ENCODE measurements at regions not wholly inside any gene's neighbourhood (a gene's known extent, or its start where the extent isn't known, plus 50 kb on each side); places are given as distances from the start of the nearest gene placed in this dataset.

DNA sequence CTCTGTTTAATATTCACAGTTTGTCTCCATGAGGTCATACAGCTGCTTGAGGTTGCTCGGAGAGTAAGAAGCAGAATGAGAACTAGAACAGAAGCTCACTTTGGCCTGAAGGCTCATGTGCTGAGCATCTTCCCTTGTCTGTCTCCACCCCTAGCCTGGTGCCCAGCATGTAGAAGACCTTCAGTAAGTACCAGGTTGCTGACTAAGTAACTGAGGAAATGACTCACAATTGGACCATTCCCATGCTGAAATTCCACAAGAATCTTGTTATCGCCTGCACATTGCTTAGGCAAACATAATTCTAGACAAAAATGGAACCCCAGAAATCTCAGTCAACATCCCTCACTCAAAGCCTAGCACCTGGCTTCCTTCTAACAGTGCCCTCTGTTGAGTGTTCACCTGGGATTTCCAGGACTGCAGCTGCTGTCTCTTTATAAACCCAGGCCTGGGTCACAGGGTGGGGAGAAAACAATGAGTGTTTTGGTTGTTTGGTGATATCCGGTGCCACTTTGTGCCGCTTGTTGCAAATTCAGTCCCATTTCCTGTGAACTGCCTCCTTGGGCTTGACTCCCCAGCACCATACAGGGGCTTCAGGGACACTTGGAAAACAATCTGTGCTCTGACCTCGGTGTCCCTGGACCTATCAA, 406.8 kb downstream of the ETS1 start:
- Histone ChIP-seq H3K4me1 (ENCODE audit: control insufficient read depth, insufficient read depth, low read length) (no peaks in the 10 kb centered on the region), H3K9me3 (ENCODE audit: control insufficient read depth, insufficient read depth, low read length) (peaks cover 9% of the 10 kb centered on the region), H3K4me3 (ENCODE audit: low read depth, low read length) (no peak overlapping the region), H3K9ac (ENCODE audit: low read depth, low read length) (no peak overlapping the region), H3K36me3 (ENCODE audit: control insufficient read depth, insufficient read depth, low read length) (no peaks in the 10 kb centered on the region), H3K27me3 (ENCODE audit: control insufficient read depth, insufficient read depth, low read length) (no peaks in the 10 kb centered on the region)

DNA sequence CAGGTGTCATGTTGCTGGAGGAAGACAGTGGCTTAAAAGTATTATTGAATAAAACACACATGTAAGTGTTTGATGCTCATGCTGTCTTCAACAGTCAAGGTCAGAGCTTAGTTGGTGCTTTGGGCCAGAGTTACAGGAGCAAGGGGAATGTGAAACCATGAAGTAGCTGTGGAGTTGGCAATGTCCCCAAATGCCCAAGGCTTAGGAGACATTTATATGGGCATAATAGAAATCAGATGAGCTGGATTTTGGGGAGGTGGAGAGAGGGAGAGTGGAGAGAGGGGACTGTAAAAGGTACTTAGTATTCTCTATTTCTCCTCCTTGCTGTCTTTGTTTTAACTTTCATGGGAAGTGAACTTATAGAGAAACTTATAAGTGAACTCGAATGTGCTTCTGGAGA, 407.8 kb downstream of the ETS1 start:
- Histone ChIP-seq H3K4me1 (ENCODE audit: control insufficient read depth, insufficient read depth, low read length) (peaks cover 3% of the 10 kb centered on the region), H3K9ac (ENCODE audit: low read depth, low read length) (no peak overlapping the region), H3K36me3 (ENCODE audit: control insufficient read depth, insufficient read depth, low read length) (no peaks in the 10 kb centered on the region), H3K27me3 (ENCODE audit: control insufficient read depth, insufficient read depth, low read length) (no peaks in the 10 kb centered on the region), H3K4me3 (ENCODE audit: low read depth, low read length) (no peak overlapping the region), H3K9me3 (ENCODE audit: control insufficient read depth, insufficient read depth, low read length) (peaks cover 3% of the 10 kb centered on the region)

DNA sequence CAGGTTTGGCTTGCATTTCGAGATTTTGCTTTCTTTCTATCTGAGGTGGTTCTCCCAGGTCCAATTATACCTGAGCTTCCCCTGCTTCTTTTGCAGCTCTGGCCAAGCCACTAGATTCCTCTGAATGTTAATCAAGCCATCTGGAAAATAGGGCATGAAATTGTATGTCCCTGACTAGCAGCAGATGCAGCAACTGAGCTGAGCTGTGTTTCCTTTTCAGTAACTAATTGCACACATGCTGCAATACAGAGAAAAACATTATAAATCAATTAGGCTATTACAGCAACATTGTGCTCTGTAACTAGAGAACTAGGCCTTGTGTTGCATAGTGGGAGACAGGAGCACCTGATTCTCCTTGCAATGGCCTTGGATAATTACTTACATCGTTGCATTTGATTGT, 408.3 kb downstream of the ETS1 start:
- H3K4me1 ChIP-seq (ENCODE audit: control insufficient read depth, insufficient read depth, low read length), result peaks cover 3% of the 10 kb centered on the region
- no peak overlapping the region for H3K9ac ChIP-seq (ENCODE audit: low read depth, low read length)
- no peak overlapping the region for H3K4me3 ChIP-seq (ENCODE audit: low read depth, low read length)
- no peaks in the 10 kb centered on the region for H3K36me3 ChIP-seq (ENCODE audit: control insufficient read depth, insufficient read depth, low read length)
- no peaks in the 10 kb centered on the region for H3K27me3 ChIP-seq (ENCODE audit: control insufficient read depth, insufficient read depth, low read length)
- H3K9me3 ChIP-seq (ENCODE audit: control insufficient read depth, insufficient read depth, low read length), result peaks cover under 1% of the 10 kb centered on the region

DNA sequence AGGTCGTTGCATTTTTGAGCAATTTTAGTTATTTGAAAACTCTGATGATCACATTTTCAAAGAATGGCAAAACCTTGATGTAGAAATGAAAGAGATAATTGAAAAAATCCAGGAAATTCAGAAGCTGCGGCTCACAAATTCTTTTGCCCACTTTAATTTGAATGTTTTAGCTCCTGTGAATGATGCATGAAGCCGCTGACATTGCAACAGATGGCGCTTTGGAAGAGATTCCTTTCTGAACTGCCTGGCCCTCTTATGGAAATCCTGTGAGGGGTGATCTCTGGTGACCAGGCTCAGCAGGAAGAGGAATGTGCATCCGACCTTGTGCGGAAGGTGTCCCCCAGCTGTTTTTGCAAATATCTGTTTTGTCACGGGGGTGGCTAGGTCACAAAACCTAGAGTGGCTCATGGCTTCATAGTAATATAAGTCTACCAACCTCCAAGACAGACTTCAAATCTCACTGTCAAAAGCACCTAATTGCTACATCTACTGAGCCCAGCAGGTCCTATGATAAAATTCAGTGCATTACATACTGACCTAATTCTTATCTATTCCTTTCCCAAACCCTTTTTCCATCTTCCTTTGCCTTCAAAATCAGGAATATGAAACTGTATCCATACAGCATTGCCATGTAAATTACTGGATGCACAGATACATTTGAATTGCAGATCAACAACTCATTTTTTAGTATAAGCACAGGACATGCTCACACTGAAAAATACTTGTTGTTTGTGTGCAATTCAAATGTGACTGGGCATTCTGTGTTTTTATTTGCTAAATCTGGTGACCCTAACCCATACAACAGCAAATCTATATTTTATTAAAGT, 412.7 kb downstream of the ETS1 start:
- Histone ChIP-seq H3K36me3 (ENCODE audit: control insufficient read depth, insufficient read depth, low read length) (no peaks in the 10 kb centered on the region), H3K9ac (ENCODE audit: low read depth, low read length) (no peak overlapping the region), H3K27me3 (ENCODE audit: control insufficient read depth, insufficient read depth, low read length) (no peaks in the 10 kb centered on the region), H3K9me3 (ENCODE audit: control insufficient read depth, insufficient read depth, low read length) (no peaks in the 10 kb centered on the region), H3K4me1 (ENCODE audit: control insufficient read depth, insufficient read depth, low read length) (peaks cover 3% of the 10 kb centered on the region), H3K4me3 (ENCODE audit: low read depth, low read length) (no peak overlapping the region)

DNA sequence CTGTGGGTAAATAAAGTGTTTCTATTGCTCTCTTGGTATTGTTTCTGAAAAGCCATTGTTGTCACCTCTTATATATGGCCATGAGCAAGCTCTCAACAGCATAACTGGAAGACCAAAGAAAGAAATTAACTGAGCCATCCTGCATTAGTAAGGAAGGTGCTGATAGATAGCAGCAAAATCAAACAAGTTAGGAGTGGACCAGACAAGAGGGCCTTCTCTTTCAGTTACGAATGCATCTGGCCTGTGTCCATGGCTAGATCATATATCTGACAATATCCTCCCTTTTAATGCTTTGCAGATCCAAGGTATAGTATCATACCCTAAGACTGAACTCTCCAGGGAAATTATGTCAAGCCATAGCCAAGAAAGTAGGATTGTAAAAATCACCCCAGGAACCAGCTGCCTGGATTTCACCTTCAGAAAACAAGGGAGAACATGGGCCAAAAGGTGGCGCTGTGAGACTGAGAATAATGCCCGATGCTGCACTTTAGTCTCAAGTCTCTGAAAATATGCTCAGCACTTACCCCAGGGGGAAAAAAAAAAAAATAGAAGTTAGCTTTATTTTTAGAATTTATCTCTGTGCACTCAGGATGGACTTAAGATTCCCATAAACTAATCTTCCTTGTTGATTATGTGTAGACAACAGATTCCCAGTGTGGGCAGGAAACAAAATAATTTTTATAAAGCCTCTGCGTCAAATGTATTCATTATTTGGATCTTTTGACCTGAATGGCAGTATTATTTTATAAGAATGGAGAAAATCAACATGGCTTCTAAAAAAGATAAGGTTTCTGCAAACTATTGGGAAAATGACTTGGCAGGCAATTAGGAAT, 415.1 kb downstream of the ETS1 start:
- Histone ChIP-seq H3K36me3 (ENCODE audit: control insufficient read depth, insufficient read depth, low read length) (no peaks in the 10 kb centered on the region), H3K4me3 (ENCODE audit: low read depth, low read length) (no peak overlapping the region), H3K9ac (ENCODE audit: low read depth, low read length) (no peak overlapping the region), H3K9me3 (ENCODE audit: control insufficient read depth, insufficient read depth, low read length) (no peaks in the 10 kb centered on the region), H3K27me3 (ENCODE audit: control insufficient read depth, insufficient read depth, low read length) (no peaks in the 10 kb centered on the region), H3K4me1 (ENCODE audit: control insufficient read depth, insufficient read depth, low read length) (peaks cover 3% of the 10 kb centered on the region)

DNA sequence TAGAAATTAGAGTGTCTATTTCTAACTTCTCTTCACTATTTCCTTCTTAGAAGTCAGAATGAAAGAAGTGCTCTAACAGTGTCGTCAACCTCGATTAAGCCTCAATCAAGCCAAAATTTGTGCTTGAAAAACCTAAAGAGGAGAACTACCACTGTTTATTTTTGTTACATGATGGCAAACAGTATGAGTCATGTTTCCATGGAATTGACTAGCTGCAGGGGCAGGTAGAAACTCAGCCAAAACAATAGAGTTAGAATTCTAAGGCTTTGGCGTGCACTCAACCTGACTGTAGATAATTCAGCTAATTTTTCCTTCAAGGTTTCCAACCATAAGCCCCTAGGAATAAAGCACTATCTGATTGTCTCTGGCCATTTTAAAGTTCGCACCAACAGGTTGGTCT, 415.9 kb downstream of the ETS1 start:
- no peaks in the 10 kb centered on the region for H3K36me3 ChIP-seq (ENCODE audit: control insufficient read depth, insufficient read depth, low read length)
- no peak overlapping the region for H3K4me3 ChIP-seq (ENCODE audit: low read depth, low read length)
- peaks cover 3% of the 10 kb centered on the region for H3K4me1 ChIP-seq (ENCODE audit: control insufficient read depth, insufficient read depth, low read length)
- H3K9me3 ChIP-seq (ENCODE audit: control insufficient read depth, insufficient read depth, low read length), result no peaks in the 10 kb centered on the region
- H3K27me3 ChIP-seq (ENCODE audit: control insufficient read depth, insufficient read depth, low read length), result no peaks in the 10 kb centered on the region
- H3K9ac ChIP-seq (ENCODE audit: low read depth, low read length), result no peak overlapping the region

DNA sequence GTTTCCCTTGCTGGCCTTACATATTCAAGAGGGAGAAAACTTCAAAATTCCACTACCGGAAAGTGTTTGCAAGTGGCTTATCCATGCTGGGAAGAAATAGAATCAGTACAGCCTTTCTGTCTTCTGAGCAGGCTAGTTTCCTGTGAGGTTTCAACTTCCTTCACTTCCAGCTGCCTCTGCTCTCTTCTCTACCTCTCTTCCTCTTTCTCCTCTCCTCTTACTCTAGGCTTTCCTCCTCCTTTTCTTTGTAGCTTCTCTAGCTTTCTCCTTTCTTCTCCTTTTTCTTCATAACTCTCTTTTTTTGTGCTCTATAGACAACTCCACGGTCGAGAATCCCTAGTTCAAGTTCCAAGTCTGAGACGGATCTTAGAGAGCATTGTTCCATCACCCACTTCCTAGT, 421.8 kb downstream of the ETS1 start:
- H3K4me1 ChIP-seq (ENCODE audit: control insufficient read depth, insufficient read depth, low read length), result no peaks in the 10 kb centered on the region
- no peaks in the 10 kb centered on the region for H3K27me3 ChIP-seq (ENCODE audit: control insufficient read depth, insufficient read depth, low read length)
- no peak overlapping the region for H3K9ac ChIP-seq (ENCODE audit: low read depth, low read length)
- no peaks in the 10 kb centered on the region for H3K36me3 ChIP-seq (ENCODE audit: control insufficient read depth, insufficient read depth, low read length)
- H3K4me3 ChIP-seq (ENCODE audit: low read depth, low read length), result no peak overlapping the region
- H3K9me3 ChIP-seq (ENCODE audit: control insufficient read depth, insufficient read depth, low read length), result no peaks in the 10 kb centered on the region

DNA sequence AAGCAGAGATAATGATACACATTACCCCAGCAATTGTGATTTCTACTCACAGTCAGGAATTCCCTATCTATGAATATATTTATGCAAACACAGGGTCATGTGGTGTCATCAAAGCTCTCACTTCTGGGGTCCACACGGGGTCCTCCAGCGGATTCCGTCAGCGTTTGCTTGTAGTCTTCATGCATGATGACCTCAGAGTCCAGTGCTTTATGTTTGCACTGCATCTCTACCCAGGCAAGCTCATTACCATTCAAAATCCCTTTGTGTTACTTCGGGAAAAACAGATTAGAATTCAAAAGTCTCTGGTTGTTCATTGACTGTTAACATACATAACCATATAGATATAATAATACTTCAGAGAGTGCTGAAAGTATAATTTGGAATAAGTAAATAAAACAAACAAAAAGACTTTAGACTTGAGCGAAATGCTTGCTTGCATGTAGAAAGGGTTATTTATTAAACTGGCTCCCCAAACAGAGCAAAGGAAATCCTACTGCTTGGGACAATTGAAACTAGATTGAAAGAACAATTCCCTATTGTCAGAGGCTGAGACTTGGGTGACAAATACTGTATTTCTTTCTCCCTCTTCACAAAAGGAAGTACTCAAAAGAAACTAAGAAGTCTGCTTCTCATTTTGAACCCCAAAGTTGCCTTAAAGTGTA, 423.1 kb downstream of the ETS1 start:
- Histone ChIP-seq H3K36me3 (ENCODE audit: control insufficient read depth, insufficient read depth, low read length) (no peaks in the 10 kb centered on the region), H3K4me3 (ENCODE audit: low read depth, low read length) (no peak overlapping the region), H3K27me3 (ENCODE audit: control insufficient read depth, insufficient read depth, low read length) (no peaks in the 10 kb centered on the region), H3K9me3 (ENCODE audit: control insufficient read depth, insufficient read depth, low read length) (no peaks in the 10 kb centered on the region), H3K4me1 (ENCODE audit: control insufficient read depth, insufficient read depth, low read length) (no peaks in the 10 kb centered on the region), H3K9ac (ENCODE audit: low read depth, low read length) (no peak overlapping the region)

DNA sequence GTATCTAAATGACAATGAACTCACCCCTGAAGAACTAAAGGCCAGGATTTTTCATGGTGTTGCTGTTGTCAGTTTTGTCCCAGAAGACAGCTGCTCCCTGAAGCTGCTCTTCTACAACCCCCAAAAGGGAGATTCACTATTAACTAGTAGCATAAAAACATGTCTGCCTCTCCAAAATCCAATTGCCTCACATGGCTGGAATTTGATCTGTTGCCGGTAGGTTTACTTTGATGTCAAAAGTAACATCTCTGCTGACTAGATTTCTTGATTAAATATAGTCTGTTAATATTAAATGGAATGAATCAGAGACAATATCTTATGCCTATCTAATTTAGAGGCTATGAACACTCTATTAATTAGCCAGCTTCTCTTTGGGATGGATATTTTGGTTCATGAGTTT, 425.4 kb downstream of the ETS1 start:
- H3K4me1 ChIP-seq (ENCODE audit: control insufficient read depth, insufficient read depth, low read length), result no peaks in the 10 kb centered on the region
- no peaks in the 10 kb centered on the region for H3K36me3 ChIP-seq (ENCODE audit: control insufficient read depth, insufficient read depth, low read length)
- no peak overlapping the region for H3K9ac ChIP-seq (ENCODE audit: low read depth, low read length)
- H3K9me3 ChIP-seq (ENCODE audit: control insufficient read depth, insufficient read depth, low read length), result no peaks in the 10 kb centered on the region
- no peaks in the 10 kb centered on the region for H3K27me3 ChIP-seq (ENCODE audit: control insufficient read depth, insufficient read depth, low read length)
- no peak overlapping the region for H3K4me3 ChIP-seq (ENCODE audit: low read depth, low read length)

DNA sequence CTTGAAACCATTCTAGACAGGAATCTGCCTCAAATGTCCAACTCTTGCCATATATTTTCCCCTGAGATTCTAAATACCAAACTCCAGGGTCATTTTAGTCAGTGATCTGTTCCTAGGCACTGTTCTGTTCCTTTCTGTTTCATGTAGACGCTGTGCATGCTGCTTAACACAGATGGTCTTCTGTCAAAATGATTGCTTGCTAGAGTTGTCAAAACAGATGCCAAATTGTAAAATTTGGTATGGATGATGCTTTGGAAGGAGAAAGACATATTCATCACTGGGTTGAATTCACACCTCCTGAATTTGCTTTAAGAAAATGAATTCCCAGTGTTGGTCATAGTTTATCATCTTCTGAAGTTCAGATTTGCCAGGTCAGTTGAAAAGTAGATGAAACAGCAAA, 425.9 kb downstream of the ETS1 start:
- Histone ChIP-seq H3K9me3 (ENCODE audit: control insufficient read depth, insufficient read depth, low read length) (no peaks in the 10 kb centered on the region), H3K4me3 (ENCODE audit: low read depth, low read length) (no peak overlapping the region), H3K36me3 (ENCODE audit: control insufficient read depth, insufficient read depth, low read length) (no peaks in the 10 kb centered on the region), H3K4me1 (ENCODE audit: control insufficient read depth, insufficient read depth, low read length) (no peaks in the 10 kb centered on the region), H3K27me3 (ENCODE audit: control insufficient read depth, insufficient read depth, low read length) (no peaks in the 10 kb centered on the region), H3K9ac (ENCODE audit: low read depth, low read length) (no peak overlapping the region)

DNA sequence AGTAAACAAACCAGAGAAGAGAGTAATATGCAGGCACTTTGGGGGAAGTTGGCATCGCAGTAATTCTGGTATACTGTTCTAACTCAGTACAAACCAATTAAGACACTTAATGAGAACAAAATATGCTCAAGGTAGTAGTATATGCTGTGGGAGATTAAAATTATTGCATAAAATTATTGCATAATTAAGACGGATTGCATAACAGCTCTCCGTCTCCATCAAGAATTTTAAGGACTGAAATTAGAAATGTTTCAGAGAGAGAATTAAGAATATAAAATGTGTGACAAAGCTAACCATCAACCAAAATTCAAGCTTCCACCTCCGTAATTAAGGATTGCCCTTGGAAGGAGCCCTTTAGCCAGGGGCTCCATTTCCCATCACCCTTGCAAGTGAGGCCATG, 428.5 kb downstream of the ETS1 start:
- Histone ChIP-seq H3K4me3 (ENCODE audit: low read depth, low read length) (no peak overlapping the region), H3K9me3 (ENCODE audit: control insufficient read depth, insufficient read depth, low read length) (no peaks in the 10 kb centered on the region), H3K36me3 (ENCODE audit: control insufficient read depth, insufficient read depth, low read length) (no peaks in the 10 kb centered on the region), H3K4me1 (ENCODE audit: control insufficient read depth, insufficient read depth, low read length) (no peaks in the 10 kb centered on the region), H3K27me3 (ENCODE audit: control insufficient read depth, insufficient read depth, low read length) (no peaks in the 10 kb centered on the region), H3K9ac (ENCODE audit: low read depth, low read length) (no peak overlapping the region)

Data from iPS-15b (cell line).